IgD-negative memory B cell (primary cell): ENCODE measurements at regions not wholly inside any gene's neighbourhood (a gene's known extent, or its start where the extent isn't known, plus 50 kb on each side); places are given as distances from the start of the nearest gene placed in this dataset.

Experiments used
- H3K27ac Mint-ChIP-seq, 3 donors: one replicate each; pipeline ENCODE4 v1.8.0; 2020 to 2022; ENCODE audit warnings: mild to moderate bottlenecking in 3 of 3, mixed read lengths in 3 of 3, moderate library complexity in 1 of 3
- H3K27me3 Mint-ChIP-seq: one replicate; pipeline ENCODE4 v1.8.0; 2021; ENCODE audit warnings: mixed read lengths
- H3K36me3 Mint-ChIP-seq: one replicate; pipeline ENCODE4 v1.8.0; 2020; ENCODE audit warnings: mild to moderate bottlenecking, mixed read lengths
- H3K4me1 Mint-ChIP-seq, 3 donors: one replicate each; pipeline ENCODE4 v1.8.0; 2020 to 2022; ENCODE audit warnings: mixed read lengths in 3 of 3, mild to moderate bottlenecking in 1 of 3
- H3K4me3 Mint-ChIP-seq, 4 donors: one replicate each; pipeline ENCODE4 v1.8.0; 2020 to 2022; ENCODE audit warnings: mild to moderate bottlenecking in 4 of 4, mixed read lengths in 4 of 4, moderate library complexity in 3 of 4
- H3K9me3 Mint-ChIP-seq, 3 donors: one replicate each; pipeline ENCODE4 v1.8.0; 2020 to 2021; ENCODE audit warnings: mixed read lengths in 3 of 3, mild to moderate bottlenecking in 1 of 3

DNA sequence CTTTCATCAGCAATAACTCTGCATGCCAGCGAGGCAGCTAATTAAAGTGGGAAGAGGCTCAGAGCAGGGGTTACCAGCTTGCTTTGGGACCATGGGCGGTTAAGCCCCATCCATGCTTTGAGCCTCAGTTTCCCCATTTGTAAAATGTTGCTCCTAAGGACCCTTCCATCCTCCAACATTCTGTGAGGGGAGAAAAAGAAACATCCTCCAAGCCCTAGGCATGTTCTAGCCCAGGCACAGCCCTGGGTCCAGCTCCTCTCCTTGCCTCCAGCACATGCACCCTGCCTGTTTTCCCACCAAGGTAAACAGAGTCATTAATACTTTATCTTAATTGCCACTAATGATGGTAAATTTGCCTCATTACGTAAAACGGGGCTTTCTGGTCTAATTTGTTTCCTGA, 113.3 kb upstream of the MYCN start:
- H3K27me3 Mint-ChIP-seq = no peaks in the 10 kb centered on the region
- no peak overlapping the region for H3K27ac Mint-ChIP-seq
- no peak overlapping the region for H3K4me3 Mint-ChIP-seq
- peaks cover 0 to 2% (median 0%) of the 10 kb centered on the region in 3 donors for H3K9me3 Mint-ChIP-seq
- H3K36me3 Mint-ChIP-seq = no peaks in the 10 kb centered on the region
- H3K4me1 Mint-ChIP-seq = no peaks in the 10 kb centered on the region

DNA sequence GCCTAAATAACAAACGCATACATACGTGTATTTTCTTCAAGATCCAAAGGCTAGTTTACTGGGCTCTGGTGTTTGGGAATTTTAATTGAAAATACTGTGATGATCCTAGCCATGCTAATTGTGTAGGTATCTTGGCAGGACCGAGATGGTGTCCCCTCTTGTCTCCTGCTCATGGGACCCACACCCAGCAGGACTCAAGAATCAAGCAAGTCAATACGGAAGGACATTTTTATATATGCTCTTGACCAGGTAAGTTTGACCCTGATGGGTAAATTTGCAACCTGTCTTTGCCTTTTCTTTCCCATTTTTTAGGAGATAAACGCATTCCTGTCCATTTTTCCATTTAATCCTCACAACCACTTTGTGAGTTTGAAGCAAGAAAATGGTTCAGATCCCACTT, 111.8 kb upstream of the MYCN start:
- Mint-ChIP-seq H3K27ac (no peak overlapping the region), H3K4me1 (no peaks in the 10 kb centered on the region), H3K36me3 (no peaks in the 10 kb centered on the region), H3K27me3 (no peaks in the 10 kb centered on the region), H3K4me3 (no peak overlapping the region), H3K9me3 (peaks cover 0 to 2% (median 0%) of the 10 kb centered on the region in 3 donors)

DNA sequence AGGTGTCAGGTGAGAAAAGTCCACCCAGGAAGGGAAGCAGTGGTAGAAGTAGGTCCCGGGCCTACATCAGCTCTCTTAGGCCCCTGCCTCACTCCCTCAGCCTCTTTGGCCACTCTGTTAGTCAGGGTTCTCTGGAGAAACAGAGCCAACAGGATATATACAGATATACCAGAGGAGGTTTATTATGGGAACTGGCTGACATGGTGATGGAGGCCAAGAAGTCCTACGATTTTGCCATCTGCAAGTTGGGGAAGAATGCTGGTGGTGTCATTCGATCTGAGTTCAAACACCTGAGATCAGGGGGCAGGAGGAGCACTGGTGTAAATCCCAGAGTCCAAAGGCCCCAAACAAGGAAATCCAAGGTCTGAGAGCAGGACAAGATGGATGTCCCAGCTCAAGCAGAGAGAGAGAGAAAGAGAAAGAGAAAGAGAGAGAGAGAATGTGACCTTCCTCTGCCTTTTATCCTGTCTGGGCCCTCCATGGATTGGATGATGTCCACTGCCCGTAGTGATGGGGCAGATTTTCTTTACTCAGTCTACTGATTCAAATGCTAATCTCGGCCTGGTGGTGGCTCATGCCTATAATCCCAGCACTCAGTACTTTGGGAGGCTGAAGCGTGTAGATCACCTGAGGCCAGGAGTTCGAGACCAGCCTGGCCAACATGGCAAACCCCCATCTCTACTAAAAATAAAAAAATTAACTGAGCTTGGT, 111.1 kb upstream of the MYCN start:
- Mint-ChIP-seq H3K27me3 (no peaks in the 10 kb centered on the region), H3K4me3 (no peak overlapping the region), H3K27ac (no peak overlapping the region), H3K4me1 (no peaks in the 10 kb centered on the region), H3K9me3 (peaks cover 0 to 2% (median 0%) of the 10 kb centered on the region in 3 donors), H3K36me3 (no peaks in the 10 kb centered on the region)

DNA sequence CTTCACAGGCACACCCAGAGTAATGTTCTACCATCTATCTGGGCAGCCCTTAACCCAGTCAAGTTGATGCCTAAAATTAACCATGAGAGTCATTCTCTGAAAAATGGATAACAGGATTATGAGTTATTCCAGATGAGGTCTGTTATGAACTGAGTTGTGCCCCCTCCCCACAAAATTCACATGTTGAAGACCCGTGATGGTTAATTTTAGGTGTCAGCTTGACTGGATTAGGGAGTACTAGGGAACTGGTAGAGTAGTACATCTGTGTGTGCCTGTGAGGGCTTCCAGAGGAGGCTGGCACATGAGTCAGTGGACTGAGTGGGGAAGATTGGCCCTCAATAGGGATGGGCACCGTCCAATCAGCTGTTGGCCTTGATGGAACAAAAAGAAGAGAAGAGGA, 110.4 kb upstream of the MYCN start:
- Mint-ChIP-seq H3K27me3 (no peaks in the 10 kb centered on the region), H3K4me3 (no peak overlapping the region), H3K9me3 (peaks cover 0 to 2% (median 0%) of the 10 kb centered on the region in 3 donors), H3K27ac (no peak overlapping the region), H3K4me1 (no peaks in the 10 kb centered on the region), H3K36me3 (peaks cover 2% of the 10 kb centered on the region)

DNA sequence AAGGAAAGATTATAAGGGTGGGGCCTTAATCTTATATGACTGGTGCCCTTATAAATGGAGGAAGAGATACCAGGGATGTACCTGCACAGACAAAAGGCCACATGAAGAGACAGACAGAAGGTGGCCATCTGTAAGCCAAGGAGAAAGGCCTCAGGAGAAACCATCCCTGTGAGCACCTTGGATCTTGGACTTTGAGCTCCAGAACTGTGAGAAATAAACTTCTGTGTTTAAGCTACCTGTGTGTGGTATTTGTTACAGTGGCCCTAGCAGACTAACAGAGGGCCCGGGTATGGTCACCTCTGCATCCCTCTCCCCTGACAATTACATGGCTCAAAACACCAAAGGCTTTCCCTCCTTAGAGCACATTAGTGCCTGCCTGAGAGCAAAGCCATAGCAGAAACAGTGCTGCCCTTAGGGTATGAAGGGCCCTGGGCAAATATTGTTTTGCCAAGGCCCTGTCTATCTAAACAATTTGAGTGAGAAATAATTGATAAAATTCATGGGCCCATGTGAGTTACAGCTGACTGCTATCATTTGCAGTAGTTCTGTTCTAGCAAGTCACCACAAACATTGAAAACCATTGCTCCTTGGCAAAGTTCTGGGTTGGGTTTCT, 109.3 kb upstream of the MYCN start:
- Mint-ChIP-seq H3K27ac (no peak overlapping the region), H3K4me1 (no peaks in the 10 kb centered on the region), H3K4me3 (no peak overlapping the region), H3K36me3 (peaks cover 2% of the 10 kb centered on the region), H3K9me3 (peaks cover 0 to 2% (median 2%) of the 10 kb centered on the region in 3 donors), H3K27me3 (no peaks in the 10 kb centered on the region)

DNA sequence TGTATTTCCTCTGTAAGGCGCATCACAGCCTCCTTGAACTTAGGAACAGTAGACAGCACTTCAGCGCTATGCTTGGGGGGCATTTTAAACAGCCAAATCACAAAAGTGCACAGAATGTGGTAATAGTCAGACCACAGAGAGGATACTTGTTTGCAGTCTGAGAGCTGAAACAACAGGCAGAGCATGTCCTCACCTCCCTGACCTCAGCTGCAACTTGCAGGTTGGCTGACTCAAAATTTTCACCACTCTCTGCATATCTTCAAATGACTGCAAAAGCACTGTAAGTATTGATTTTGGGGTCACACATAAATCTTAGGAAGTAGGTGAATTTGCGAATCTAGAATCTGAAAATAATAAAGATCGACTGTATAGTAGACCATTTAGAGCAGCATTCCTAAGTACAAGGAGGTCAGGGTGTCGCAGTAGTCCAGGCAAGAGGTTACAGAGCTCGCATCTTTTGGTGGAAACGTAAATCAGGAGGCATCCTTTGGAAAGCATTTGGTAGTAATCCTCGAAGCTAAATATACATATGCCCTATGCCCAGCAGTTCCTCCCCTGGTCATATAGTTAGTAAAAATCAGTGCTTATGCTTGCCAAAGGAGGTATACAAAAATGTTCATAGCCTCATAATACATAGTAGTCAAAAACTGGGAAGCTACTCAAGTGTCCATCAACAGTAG, 108.2 kb upstream of the MYCN start:
- H3K36me3 Mint-ChIP-seq = peaks cover 2% of the 10 kb centered on the region
- no peak overlapping the region for H3K27ac Mint-ChIP-seq
- peaks cover 0 to 3% (median 0%) of the 10 kb centered on the region in 3 donors for H3K4me1 Mint-ChIP-seq
- H3K27me3 Mint-ChIP-seq = no peaks in the 10 kb centered on the region
- no peak overlapping the region for H3K4me3 Mint-ChIP-seq
- peaks cover 0 to 2% (median 2%) of the 10 kb centered on the region in 3 donors for H3K9me3 Mint-ChIP-seq

DNA sequence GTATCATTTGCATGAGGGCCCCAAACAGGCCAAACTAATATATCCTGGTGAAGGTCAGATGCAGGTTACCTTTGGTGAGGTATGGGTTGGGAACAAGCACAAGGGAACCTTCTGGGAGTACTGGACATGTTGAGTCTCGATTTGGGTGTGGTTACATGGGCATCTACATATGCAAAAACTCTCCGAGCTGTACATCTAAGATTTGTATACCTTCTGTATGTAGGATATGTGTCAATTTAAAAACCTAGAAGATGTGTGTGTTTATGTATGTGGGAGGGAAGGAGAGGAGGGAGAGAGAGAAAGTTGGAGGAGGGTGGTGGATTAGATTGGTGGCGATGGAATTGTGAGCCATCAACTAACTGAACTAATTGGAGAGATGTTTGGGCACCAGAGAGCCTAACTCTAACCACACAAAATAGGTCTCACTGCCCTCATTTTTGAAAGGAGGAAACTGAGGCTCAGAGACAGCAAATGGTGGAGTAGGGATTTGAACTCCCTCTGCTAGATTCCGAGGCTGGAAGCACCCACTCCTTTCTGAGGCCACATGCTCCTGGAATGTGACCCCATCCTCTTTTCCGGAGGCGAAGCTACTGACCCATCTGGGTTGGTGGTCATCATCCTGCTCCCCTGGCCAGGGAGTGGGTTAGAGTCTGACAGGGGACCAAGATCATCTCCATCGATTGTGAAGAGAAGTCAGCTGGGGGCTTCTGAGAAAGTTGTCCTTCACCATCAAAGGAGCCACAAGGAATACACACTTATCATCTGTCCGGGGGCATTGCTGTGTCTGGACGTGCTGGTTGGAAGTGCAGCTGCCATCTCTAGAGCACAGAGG, 107.3 kb upstream of the MYCN start:
- H3K4me1 Mint-ChIP-seq = peaks cover 0 to 3% (median 0%) of the 10 kb centered on the region in 3 donors

DNA sequence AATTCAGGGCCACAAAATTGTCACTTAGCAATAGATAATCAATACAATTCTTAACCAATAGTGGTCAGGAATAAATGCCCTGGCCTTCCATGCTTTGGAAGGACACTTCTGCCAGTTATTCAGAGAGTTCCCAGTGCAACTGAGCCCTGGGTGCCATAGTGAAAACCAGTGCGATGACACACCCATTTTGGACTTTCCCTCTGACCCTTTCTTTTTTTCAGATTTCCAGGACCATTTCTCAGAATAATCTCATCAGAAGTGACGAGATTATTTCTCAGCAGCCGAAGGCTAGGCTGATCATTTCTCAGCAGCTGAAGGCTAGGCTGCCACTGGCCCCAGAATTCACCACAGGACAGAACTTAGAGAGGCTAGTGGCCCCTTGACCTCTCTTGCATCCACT, 106.6 kb upstream of the MYCN start:
- H3K27ac Mint-ChIP-seq = no peak overlapping the region
- H3K36me3 Mint-ChIP-seq = peaks cover 2% of the 10 kb centered on the region
- peaks cover 0 to 4% (median 2%) of the 10 kb centered on the region in 3 donors for H3K9me3 Mint-ChIP-seq
- H3K27me3 Mint-ChIP-seq = no peaks in the 10 kb centered on the region
- H3K4me3 Mint-ChIP-seq = no peak overlapping the region
- peaks cover 0 to 3% (median 0%) of the 10 kb centered on the region in 3 donors for H3K4me1 Mint-ChIP-seq

More for the DNA sequence above, 107.3 kb upstream of the MYCN start:
- peaks cover 0 to 4% (median 2%) of the 10 kb centered on the region in 3 donors for H3K9me3 Mint-ChIP-seq
- H3K36me3 Mint-ChIP-seq = peaks cover 2% of the 10 kb centered on the region
- H3K27me3 Mint-ChIP-seq = no peaks in the 10 kb centered on the region
- H3K4me3 Mint-ChIP-seq = no peak overlapping the region
- no peak overlapping the region for H3K27ac Mint-ChIP-seq

DNA sequence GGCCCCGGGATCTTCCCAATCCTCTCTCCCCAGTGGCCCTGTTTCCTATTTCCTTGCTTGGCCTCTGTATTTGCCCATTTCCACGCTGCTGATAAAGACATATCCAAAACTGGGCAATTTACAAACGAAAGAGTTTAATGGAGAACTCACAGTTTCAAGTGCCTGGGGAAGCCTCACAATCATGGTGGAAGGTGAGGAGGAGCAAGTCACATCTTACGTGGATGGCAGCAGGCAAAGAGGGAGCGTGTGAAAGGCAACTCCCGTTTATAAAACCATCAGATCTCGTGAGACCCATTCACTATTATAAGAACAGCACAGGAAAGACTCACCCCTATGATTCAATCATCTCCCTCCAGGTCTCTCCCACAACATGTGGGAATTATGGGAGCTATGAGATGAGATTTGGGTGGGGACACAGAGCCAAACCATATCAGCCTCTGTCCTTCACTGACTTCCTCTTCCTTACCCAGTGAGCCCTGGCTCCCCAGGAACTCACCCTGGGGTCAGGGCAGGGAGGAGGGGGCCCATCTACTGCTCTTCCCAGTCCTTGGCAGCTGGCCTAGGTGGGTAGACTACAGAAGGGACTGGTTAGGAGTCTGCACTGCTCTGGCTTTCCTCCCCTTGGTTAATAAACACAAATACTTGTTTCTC, 105.8 kb upstream of the MYCN start:
- no peaks in the 10 kb centered on the region for H3K27me3 Mint-ChIP-seq
- peaks cover 0 to 3% (median 0%) of the 10 kb centered on the region in 3 donors for H3K4me1 Mint-ChIP-seq
- H3K4me3 Mint-ChIP-seq = no peak overlapping the region

DNA sequence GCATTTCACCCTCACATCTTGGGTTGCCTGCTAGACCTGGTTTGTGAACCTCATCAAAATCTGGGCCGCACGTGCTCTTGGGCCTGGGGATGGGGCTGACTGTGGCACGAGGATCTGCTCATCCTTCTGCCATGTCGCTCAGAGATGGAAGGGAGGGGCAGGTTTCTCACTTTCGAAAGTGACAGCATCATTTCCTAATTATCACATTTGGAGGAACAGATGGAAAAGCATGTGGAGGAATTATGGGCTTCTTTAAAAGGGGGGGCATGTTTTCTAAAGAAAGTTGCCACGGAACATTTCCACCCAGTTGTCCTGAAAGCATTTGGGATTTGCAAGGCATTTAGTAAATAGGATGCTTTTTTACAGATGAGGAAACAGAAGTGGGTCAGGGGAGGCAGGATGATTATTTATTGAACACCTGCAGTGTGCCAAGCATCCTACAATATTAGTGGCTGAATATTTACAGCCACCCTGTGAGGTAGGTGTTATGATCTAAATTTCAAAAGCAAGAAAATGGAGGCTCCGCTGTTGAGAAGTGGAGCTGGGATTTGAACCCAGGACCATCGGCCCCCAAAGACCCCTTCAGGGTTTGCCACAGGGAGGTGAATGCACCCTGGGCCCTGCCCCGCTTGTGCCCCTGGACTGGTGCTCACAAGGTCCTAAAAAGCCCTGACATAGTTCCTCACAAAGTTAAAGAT, 104.2 kb upstream of the MYCN start:
- H3K9me3 Mint-ChIP-seq = peaks cover 0 to 2% (median 2%) of the 10 kb centered on the region in 3 donors
- peaks cover 2% of the 10 kb centered on the region for H3K36me3 Mint-ChIP-seq
- no peak overlapping the region for H3K27ac Mint-ChIP-seq
- H3K27me3 Mint-ChIP-seq = no peaks in the 10 kb centered on the region
- peaks cover 0 to 3% (median 0%) of the 10 kb centered on the region in 3 donors for H3K4me1 Mint-ChIP-seq
- H3K4me3 Mint-ChIP-seq = no peak overlapping the region

More for the DNA sequence above, 105.8 kb upstream of the MYCN start:
- Mint-ChIP-seq H3K27ac (no peak overlapping the region), H3K9me3 (peaks cover 0 to 2% (median 2%) of the 10 kb centered on the region in 3 donors), H3K36me3 (peaks cover 2% of the 10 kb centered on the region)

DNA sequence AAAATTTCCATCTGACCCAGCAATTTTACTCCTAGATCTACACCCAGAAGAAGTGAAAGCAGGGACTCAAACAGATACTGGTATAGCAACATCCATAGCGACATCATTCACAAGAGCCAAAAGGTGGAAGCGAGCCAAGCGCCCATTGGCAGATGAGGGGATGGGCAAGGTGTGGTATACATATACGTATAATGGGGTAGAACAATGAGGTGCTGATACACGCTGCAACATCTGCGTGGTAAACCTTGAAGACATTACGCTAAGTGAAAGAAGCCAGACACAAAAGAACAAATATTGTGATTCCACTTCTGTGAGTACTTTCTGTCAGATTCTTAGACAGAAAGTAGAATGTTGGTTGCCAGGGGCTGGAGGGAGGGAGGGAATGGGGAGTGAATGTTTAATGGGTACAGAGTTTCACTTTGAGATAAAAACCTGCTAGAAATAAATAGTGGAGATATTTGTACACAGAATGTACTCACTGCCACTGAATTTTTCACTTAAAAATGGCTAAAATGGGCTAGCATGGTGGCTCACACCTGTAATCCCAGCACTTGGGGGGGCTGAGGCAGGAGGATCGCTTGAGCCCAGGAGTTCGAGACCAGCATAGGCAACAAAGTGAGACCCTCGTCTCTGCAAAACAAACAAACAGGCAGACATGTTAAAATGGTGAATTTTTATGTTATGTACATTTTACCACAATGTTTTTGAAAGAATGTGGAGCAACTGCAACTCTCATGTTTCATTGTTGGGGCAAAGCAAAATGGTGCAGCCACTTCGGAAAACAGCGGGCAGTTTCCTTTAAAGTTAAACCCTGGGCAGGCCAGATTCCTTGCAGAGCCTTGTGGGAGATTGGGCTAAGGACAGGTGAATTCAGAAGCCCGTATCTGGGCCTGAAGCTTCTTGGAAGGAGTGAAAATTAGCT, 103.4 kb upstream of the MYCN start:
- no peaks in the 10 kb centered on the region for H3K27me3 Mint-ChIP-seq
- no peak overlapping the region for H3K27ac Mint-ChIP-seq
- H3K36me3 Mint-ChIP-seq = peaks cover 2% of the 10 kb centered on the region
- H3K9me3 Mint-ChIP-seq = peaks cover 0 to 2% (median 2%) of the 10 kb centered on the region in 3 donors
- peaks cover 0 to 3% (median 0%) of the 10 kb centered on the region in 3 donors for H3K4me1 Mint-ChIP-seq
- H3K4me3 Mint-ChIP-seq = no peak overlapping the region

DNA sequence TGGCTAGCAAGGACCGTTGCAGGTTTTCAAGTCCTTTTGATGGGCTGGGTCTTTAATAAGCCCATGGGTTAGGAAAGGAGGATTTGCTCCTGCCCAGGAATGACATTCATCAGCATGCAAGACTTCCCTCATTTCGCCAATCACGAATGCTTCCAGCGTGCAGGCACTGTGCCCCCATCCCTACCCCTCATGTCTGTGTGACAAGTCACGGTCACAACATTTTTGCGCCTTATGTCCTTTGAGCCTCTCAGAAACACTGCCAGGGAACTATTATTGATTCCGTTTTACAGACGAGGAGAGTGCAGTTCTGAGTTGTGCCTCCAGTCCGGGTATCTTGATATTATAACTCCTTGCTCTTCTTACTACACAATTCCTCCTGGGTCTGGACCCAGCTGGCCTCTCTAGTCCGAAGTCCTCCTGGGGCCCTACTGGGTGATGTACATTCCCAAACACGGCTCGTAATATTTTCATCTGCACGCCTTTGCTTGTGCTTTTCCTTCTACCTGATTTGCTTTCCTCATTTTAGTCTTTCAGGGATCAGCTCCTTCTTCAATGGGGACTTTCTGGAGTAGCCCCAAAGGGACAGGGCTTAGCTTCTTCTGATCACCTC, 101.8 kb upstream of the MYCN start:
- Mint-ChIP-seq H3K27ac (no peak overlapping the region), H3K27me3 (no peaks in the 10 kb centered on the region), H3K36me3 (peaks cover 2% of the 10 kb centered on the region), H3K4me1 (peaks cover 0 to 3% (median 0%) of the 10 kb centered on the region in 3 donors), H3K9me3 (peaks cover 0 to 2% (median 2%) of the 10 kb centered on the region in 3 donors), H3K4me3 (no peak overlapping the region)
